Loucy (cell line): ENCODE measurements at regions not wholly inside any gene's neighbourhood (a gene's known extent, or its start where the extent isn't known, plus 50 kb on each side); places are given as distances from the start of the nearest gene placed in this dataset.

ENCODE experiments used
- H2AFZ ChIP-seq: fragments of 200-600 bp; sonication (generic); 2 replicates; pipeline ENCODE4 v1.6.0; 2016; ENCODE audit warnings: antibody characterized with exemption, mild to moderate bottlenecking, low read length, moderate library complexity
- H3F3A ChIP-seq: fragments of 200-600 bp; 2 replicates; pipeline ENCODE4 v1.6.0; 2016; ENCODE audit warnings: antibody characterized with exemption, low read depth, mild to moderate bottlenecking
- H3K27me3 ChIP-seq: fragments of 200-600 bp; sonication (generic); 2 replicates; pipeline ENCODE4 v1.6.1; 2014; ENCODE audit warnings: low read length, mild to moderate bottlenecking; ENCODE audit not compliant: insufficient read depth, poor library complexity, severe bottlenecking
- H3K36me3 ChIP-seq: fragments of 200-600 bp; sonication (generic); 2 replicates; pipeline ENCODE4 v1.6.1; 2016; ENCODE audit warnings: low read length; ENCODE audit not compliant: insufficient read depth
- H3K4me1 ChIP-seq: fragments of 200-600 bp; sonication (generic); 2 replicates; pipeline ENCODE4 v1.5.1; 2014; ENCODE audit warnings: low read length, mild to moderate bottlenecking; ENCODE audit not compliant: insufficient read depth, poor library complexity, severe bottlenecking
- H3K4me2 ChIP-seq: fragments of 200-600 bp; sonication (generic); 2 replicates; pipeline ENCODE4 v1.6.0; 2014; ENCODE audit warnings: antibody characterized with exemption, low read length, low read depth, mild to moderate bottlenecking; ENCODE audit not compliant: poor library complexity, severe bottlenecking
- H3K4me3 ChIP-seq: fragments of 200-600 bp; sonication (generic); 2 replicates; pipeline ENCODE4 v1.5.1; 2014; ENCODE audit warnings: low read length, mild to moderate bottlenecking, mixed read lengths; ENCODE audit not compliant: poor library complexity, severe bottlenecking
- H3K79me2 ChIP-seq: fragments of 200-600 bp; sonication (generic); 2 replicates; pipeline ENCODE4 v1.6.1; 2014; ENCODE audit warnings: low read length; ENCODE audit not compliant: insufficient read depth
- H3K9ac ChIP-seq: fragments of 200-600 bp; sonication (generic); 2 replicates; pipeline ENCODE4 v1.6.0; 2014; ENCODE audit warnings: mild to moderate bottlenecking, low read depth, low read length, moderate library complexity; ENCODE audit not compliant: poor library complexity, severe bottlenecking
- H3K9me2 ChIP-seq: fragments of 200-600 bp; sonication (generic); replicated peaks from 2 replicates; pipeline ENCODE4 v1.6.1; 2016; ENCODE audit warnings: low read depth, low read length, mixed read lengths
- H3K9me3 ChIP-seq: fragments of 200-600 bp; sonication (generic); 2 replicates; pipeline ENCODE4 v1.6.1; 2014; ENCODE audit warnings: mild to moderate bottlenecking, antibody characterized with exemption, low read length, low read depth; ENCODE audit not compliant: insufficient read depth
- H4K20me1 ChIP-seq: fragments of 200-600 bp; sonication (generic); 2 replicates; pipeline ENCODE4 v1.6.0; 2014; ENCODE audit warnings: antibody characterized with exemption, low read length, mild to moderate bottlenecking; ENCODE audit not compliant: insufficient read depth, poor library complexity, severe bottlenecking
- CTCF ChIP-seq: fragments of 200-600 bp; sonication (generic); conservative IDR thresholded peaks from 2 replicates; pipeline ENCODE4 v1.5.1; 2014; ENCODE audit warnings: mild to moderate bottlenecking, antibody characterized with exemption, low read length
- EZH2phosphoT487 ChIP-seq: fragments of 200-600 bp; IDR thresholded peaks from 2 replicates; pipeline ENCODE4 v1.6.1; 2018; ENCODE audit warnings: antibody characterized with exemption, mild to moderate bottlenecking, moderate library complexity, borderline replicate concordance

GRCh38 chr5:6812091-6812490 is 98.9 kb downstream of the TENT4A start:
- Histone ChIP-seq H3K4me1 (no peaks in the 10 kb centered on the region), H3K4me2 (no peak overlapping the region), H3K79me2 (no peaks in the 10 kb centered on the region), H3K9me2 (no peaks in the 10 kb centered on the region), H3K36me3 (no peaks in the 10 kb centered on the region), H4K20me1 (no peaks in the 10 kb centered on the region), H2AFZ (no peak overlapping the region), H3F3A (no peaks in the 10 kb centered on the region), H3K9ac (no peak overlapping the region), H3K4me3 (no peak overlapping the region), H3K27me3 (no peaks in the 10 kb centered on the region), H3K9me3 (no peaks in the 10 kb centered on the region)
- TF ChIP-seq EZH2phosphoT487, result no peak
- no peak for TF ChIP-seq CTCF

- no peaks in the 10 kb centered on the region for H4K20me1 ChIP-seq
- no peaks in the 10 kb centered on the region for H3K36me3 ChIP-seq
- H3K79me2 ChIP-seq, result no peaks in the 10 kb centered on the region
- TF ChIP-seq CTCF (no peak), EZH2phosphoT487 (no peak)
- no peak overlapping the region for H2AFZ ChIP-seq
- no peak overlapping the region for H3K4me3 ChIP-seq
- no peak overlapping the region for H3K4me2 ChIP-seq
- H3F3A ChIP-seq, result no peaks in the 10 kb centered on the region
- H3K9ac ChIP-seq, result no peak overlapping the region
- no peaks in the 10 kb centered on the region for H3K9me2 ChIP-seq
- H3K4me1 ChIP-seq, result no peaks in the 10 kb centered on the region
- no peaks in the 10 kb centered on the region for H3K27me3 ChIP-seq
- H3K9me3 ChIP-seq, result no peaks in the 10 kb centered on the region
Observed at GRCh38 chr5:6812800-6813731, 99.8 kb downstream of the TENT4A start.

GRCh38 chr5:6814816-6815215 is 101.6 kb downstream of the TENT4A start:
- no peaks in the 10 kb centered on the region for H3K9me2 ChIP-seq
- no peaks in the 10 kb centered on the region for H3K4me1 ChIP-seq
- no peak for TF ChIP-seq EZH2phosphoT487
- H3K4me3 ChIP-seq, result no peak overlapping the region
- no peaks in the 10 kb centered on the region for H3K36me3 ChIP-seq
- no peaks in the 10 kb centered on the region for H3K79me2 ChIP-seq
- H3K27me3 ChIP-seq, result no peaks in the 10 kb centered on the region
- no peak overlapping the region for H3K9ac ChIP-seq
- no peak overlapping the region for H2AFZ ChIP-seq
- no peaks in the 10 kb centered on the region for H3K9me3 ChIP-seq
- no peaks in the 10 kb centered on the region for H3F3A ChIP-seq
- H3K4me2 ChIP-seq, result no peak overlapping the region
- H4K20me1 ChIP-seq, result no peaks in the 10 kb centered on the region
